A673 (cell line): ENCODE measurements at regions not wholly inside any gene's neighbourhood (a gene's known extent, or its start where the extent isn't known, plus 50 kb on each side); places are given as distances from the start of the nearest gene placed in this dataset.

Experiments
- EZH2 ChIP-seq: fragments of 200-600 bp; sonication (generic); IDR thresholded peaks from 2 replicates; pipeline ENCODE4 v1.6.1; 2017; ENCODE audit warnings: borderline replicate concordance, low read depth, mild to moderate bottlenecking, mixed read lengths, antibody characterized with exemption, low read length; ENCODE audit not compliant: poor library complexity, severe bottlenecking
- TF ChIP-seq, protein P1 (sequence below): fragments of 300-800, 200-600 bp; sonication (generic); conservative IDR thresholded peaks from 2 replicates; pipeline ENCODE4 v1.5.1; 2017; ENCODE audit warnings: low read depth, mild to moderate bottlenecking, antibody characterized with exemption, low read length, moderate library complexity, mixed read lengths

DNA sequence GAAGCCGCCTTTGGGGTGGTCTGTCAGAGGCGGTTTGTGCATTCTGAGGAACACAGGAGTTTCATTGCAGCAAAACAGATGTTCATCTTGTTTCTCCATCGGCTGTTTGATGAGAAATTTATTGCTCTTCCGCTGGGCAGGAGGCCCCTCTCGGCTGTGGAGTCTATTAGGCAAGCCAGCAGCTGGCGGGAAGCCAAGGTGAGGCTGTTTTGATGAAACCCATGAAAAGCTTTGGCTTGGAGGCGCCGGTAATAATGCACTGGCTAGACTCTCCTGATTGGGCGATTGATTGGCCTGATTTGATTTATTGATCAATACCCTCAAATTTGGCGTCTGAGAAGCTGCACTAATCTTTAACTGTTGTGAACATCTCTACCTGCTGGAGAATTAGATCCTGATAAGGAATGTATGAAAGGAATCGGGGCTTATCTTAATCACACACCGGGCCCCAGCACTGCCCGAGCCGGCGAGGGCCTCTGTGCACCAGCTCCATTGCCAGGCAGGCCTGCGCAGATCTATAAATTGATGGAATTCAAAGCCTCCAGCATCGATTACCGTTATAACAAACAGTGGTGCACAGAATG, 187.7 kb downstream of the PHETA1 start:
- TF ChIP-seq, protein P1, sequence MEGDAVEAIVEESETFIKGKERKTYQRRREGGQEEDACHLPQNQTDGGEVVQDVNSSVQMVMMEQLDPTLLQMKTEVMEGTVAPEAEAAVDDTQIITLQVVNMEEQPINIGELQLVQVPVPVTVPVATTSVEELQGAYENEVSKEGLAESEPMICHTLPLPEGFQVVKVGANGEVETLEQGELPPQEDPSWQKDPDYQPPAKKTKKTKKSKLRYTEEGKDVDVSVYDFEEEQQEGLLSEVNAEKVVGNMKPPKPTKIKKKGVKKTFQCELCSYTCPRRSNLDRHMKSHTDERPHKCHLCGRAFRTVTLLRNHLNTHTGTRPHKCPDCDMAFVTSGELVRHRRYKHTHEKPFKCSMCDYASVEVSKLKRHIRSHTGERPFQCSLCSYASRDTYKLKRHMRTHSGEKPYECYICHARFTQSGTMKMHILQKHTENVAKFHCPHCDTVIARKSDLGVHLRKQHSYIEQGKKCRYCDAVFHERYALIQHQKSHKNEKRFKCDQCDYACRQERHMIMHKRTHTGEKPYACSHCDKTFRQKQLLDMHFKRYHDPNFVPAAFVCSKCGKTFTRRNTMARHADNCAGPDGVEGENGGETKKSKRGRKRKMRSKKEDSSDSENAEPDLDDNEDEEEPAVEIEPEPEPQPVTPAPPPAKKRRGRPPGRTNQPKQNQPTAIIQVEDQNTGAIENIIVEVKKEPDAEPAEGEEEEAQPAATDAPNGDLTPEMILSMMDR: no peak
- TF ChIP-seq EZH2: no peak
